A549 (cell line): ENCODE measurements at regions not wholly inside any gene's neighbourhood (a gene's known extent, or its start where the extent isn't known, plus 50 kb on each side); places are given as distances from the start of the nearest gene placed in this dataset.

Experiments
- EP300 ChIP-seq, 2 experiments: fragments of >200 bp; sonication (Bioruptor Twin); formaldehyde crosslinking; IDR thresholded peaks; 2 replicates in 1 of 2; 3 replicates in 1 of 2; pipeline ENCODE4 v1.6.1; 2016 to 2017
- KDM5A ChIP-seq: fragments of 200-600 bp; sonication (generic); IDR thresholded peaks from 2 replicates; pipeline ENCODE4 v1.6.1; 2016; ENCODE audit warnings: antibody characterized with exemption, mild to moderate bottlenecking
- NFE2L2 ChIP-seq: fragments of 150-350 bp; conservative IDR thresholded peaks from 2 replicates; pipeline ENCODE4 v1.6.1; 2014; ENCODE audit warnings: low read length
- PHF8 ChIP-seq: fragments of 200-600 bp; sonication (generic); IDR thresholded peaks from 2 replicates; pipeline ENCODE4 v1.6.1; 2016; ENCODE audit warnings: low read depth, mild to moderate bottlenecking, antibody characterized with exemption, moderate library complexity, borderline replicate concordance
- POLR2A ChIP-seq: IDR thresholded peaks from 2 replicates; pipeline ENCODE4 v1.6.1; 2012; ENCODE audit warnings: mild to moderate bottlenecking, low read length
- RAD21 ChIP-seq, 2 experiments: fragments of >200 bp in 1 of 2; sonication (Bioruptor Twin) in 1 of 2; formaldehyde crosslinking in 1 of 2; IDR thresholded peaks in 1 of 2; conservative IDR thresholded peaks in 1 of 2; 2 replicates in 1 of 2; 3 replicates in 1 of 2; pipeline ENCODE4 v1.6.1; 2012 to 2018; ENCODE audit warnings: inconsistent platforms in 1 of 2
- RNF2 ChIP-seq: fragments of 200-600 bp; sonication (generic); IDR thresholded peaks from 2 replicates; pipeline ENCODE4 v1.6.1; 2016; ENCODE audit warnings: low read depth, mild to moderate bottlenecking, antibody characterized with exemption, moderate library complexity, borderline replicate concordance
- SMC3 ChIP-seq: fragments of >200 bp; sonication (Bioruptor Twin); formaldehyde crosslinking; IDR thresholded peaks from 3 replicates; pipeline ENCODE4 v1.6.1; 2018; ENCODE audit warnings: inconsistent platforms
- SREBF2 ChIP-seq: fragments of 450-650 bp; IDR thresholded peaks from 2 replicates; pipeline ENCODE4 v1.6.1; 2014; ENCODE audit warnings: mild to moderate bottlenecking, moderate library complexity
- TF ChIP-seq, protein P1 (sequence below): fragments of >200 bp; sonication (Bioruptor Twin); formaldehyde crosslinking; IDR thresholded peaks from 3 replicates; pipeline ENCODE4 v1.5.1; 2016
- TF ChIP-seq, protein P2 (sequence below): fragments of 200-600 bp; sonication (generic); IDR thresholded peaks from 2 replicates; pipeline ENCODE4 v1.6.1; 2016; ENCODE audit warnings: antibody characterized with exemption, mild to moderate bottlenecking, moderate library complexity
- TF ChIP-seq, protein P3 (sequence below): IDR thresholded peaks from 2 replicates; pipeline ENCODE4 v1.6.1; 2012

DNA sequence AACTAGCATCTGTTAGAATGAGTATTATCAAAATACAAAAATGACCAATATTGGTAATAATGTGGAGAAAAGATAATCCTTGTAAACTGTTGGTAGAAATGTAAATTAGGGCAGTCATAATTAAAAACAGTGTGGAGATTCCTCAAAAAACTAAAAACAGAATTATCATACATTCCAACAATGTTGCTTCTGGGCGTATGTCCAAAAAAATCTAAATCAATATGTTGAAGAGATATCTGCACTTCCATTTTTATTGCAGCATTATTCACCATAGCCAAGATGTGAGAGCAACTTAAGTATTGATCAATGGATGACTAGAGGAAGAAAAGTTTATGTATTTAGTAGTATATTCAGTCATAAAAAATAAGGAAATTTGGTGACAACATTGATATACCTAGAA, 59.8 kb upstream of the OR9G4 start:
- TF ChIP-seq KDM5A (no peak), RNF2 (no peak), NFE2L2 (no peak), EP300 (IDR thresholded peaks at IDR 0.05) (no peak), SREBF2 (no peak), PHF8 (no peak), RAD21 (conservative IDR thresholded peaks at IDR 0.05 in 1 of 2, IDR thresholded peaks at IDR 0.05 in 1 of 2) (no peak), POLR2A (no peak), SMC3 (no peak)
- TF ChIP-seq, protein P1, sequence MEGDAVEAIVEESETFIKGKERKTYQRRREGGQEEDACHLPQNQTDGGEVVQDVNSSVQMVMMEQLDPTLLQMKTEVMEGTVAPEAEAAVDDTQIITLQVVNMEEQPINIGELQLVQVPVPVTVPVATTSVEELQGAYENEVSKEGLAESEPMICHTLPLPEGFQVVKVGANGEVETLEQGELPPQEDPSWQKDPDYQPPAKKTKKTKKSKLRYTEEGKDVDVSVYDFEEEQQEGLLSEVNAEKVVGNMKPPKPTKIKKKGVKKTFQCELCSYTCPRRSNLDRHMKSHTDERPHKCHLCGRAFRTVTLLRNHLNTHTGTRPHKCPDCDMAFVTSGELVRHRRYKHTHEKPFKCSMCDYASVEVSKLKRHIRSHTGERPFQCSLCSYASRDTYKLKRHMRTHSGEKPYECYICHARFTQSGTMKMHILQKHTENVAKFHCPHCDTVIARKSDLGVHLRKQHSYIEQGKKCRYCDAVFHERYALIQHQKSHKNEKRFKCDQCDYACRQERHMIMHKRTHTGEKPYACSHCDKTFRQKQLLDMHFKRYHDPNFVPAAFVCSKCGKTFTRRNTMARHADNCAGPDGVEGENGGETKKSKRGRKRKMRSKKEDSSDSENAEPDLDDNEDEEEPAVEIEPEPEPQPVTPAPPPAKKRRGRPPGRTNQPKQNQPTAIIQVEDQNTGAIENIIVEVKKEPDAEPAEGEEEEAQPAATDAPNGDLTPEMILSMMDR, result no peak
- TF ChIP-seq, protein P2, sequence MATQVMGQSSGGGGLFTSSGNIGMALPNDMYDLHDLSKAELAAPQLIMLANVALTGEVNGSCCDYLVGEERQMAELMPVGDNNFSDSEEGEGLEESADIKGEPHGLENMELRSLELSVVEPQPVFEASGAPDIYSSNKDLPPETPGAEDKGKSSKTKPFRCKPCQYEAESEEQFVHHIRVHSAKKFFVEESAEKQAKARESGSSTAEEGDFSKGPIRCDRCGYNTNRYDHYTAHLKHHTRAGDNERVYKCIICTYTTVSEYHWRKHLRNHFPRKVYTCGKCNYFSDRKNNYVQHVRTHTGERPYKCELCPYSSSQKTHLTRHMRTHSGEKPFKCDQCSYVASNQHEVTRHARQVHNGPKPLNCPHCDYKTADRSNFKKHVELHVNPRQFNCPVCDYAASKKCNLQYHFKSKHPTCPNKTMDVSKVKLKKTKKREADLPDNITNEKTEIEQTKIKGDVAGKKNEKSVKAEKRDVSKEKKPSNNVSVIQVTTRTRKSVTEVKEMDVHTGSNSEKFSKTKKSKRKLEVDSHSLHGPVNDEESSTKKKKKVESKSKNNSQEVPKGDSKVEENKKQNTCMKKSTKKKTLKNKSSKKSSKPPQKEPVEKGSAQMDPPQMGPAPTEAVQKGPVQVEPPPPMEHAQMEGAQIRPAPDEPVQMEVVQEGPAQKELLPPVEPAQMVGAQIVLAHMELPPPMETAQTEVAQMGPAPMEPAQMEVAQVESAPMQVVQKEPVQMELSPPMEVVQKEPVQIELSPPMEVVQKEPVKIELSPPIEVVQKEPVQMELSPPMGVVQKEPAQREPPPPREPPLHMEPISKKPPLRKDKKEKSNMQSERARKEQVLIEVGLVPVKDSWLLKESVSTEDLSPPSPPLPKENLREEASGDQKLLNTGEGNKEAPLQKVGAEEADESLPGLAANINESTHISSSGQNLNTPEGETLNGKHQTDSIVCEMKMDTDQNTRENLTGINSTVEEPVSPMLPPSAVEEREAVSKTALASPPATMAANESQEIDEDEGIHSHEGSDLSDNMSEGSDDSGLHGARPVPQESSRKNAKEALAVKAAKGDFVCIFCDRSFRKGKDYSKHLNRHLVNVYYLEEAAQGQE, result no peak
- TF ChIP-seq, protein P3, sequence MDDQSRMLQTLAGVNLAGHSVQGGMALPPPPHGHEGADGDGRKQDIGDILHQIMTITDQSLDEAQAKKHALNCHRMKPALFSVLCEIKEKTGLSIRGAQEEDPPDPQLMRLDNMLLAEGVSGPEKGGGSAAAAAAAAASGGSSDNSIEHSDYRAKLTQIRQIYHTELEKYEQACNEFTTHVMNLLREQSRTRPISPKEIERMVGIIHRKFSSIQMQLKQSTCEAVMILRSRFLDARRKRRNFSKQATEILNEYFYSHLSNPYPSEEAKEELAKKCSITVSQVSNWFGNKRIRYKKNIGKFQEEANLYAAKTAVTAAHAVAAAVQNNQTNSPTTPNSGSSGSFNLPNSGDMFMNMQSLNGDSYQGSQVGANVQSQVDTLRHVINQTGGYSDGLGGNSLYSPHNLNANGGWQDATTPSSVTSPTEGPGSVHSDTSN, result no peak
